GM12873 (cell line): ENCODE measurements at regions not wholly inside any gene's neighbourhood (a gene's known extent, or its start where the extent isn't known, plus 50 kb on each side); places are given as distances from the start of the nearest gene placed in this dataset.

ENCODE experiments used
- CTCF ChIP-seq: IDR thresholded peaks from 2 replicates; pipeline ENCODE4 v1.5.1; 2012; ENCODE audit warnings: low read depth, mild to moderate bottlenecking, moderate library complexity, low read length, control low read depth; ENCODE audit not compliant: insufficient read depth; ENCODE audit errors: missing control alignments

GRCh38 chr13:79830945-79831344, 350.0 kb downstream of the NDFIP2 start:
- no peak for TF ChIP-seq CTCF

GRCh38 chr13:79830426-79830825, 349.5 kb downstream of the NDFIP2 start:
- TF ChIP-seq CTCF, result no peak

GRCh38 chr13:79829880-79830279, 348.9 kb downstream of the NDFIP2 start:
- TF ChIP-seq CTCF, result no peak

GRCh38 chr13:79825959-79826358, 345.0 kb downstream of the NDFIP2 start:
- TF ChIP-seq CTCF, result no peak

- TF ChIP-seq CTCF, result no peak
Observed at GRCh38 chr13:79815041-79815440, 334.1 kb downstream of the NDFIP2 start.

GRCh38 chr13:79812070-79812850, 331.3 kb downstream of the NDFIP2 start:
- no peak for TF ChIP-seq CTCF

GRCh38 chr13:79811170-79811569, 330.2 kb downstream of the NDFIP2 start:
- no peak for TF ChIP-seq CTCF
